NCI-H345 treated with DMSO at 0.1 percent for 48 hours (cell line): ENCODE measurements at regions not wholly inside any gene's neighbourhood (a gene's known extent, or its start where the extent isn't known, plus 50 kb on each side); places are given as distances from the start of the nearest gene placed in this dataset.
A peak's percentile ranks its signal among the peaks of the same experiment; 100 is the strongest.

Experiments
- DNase-seq: peaks from one replicate; lab custom pipeline; 2025; ENCODE audit not compliant: unreplicated experiment; lab: John Stamatoyannopoulos, UW

- DNase-seq = no peak
Observed at GRCh38 chr1:223445402-223445801, 52.2 kb downstream of the CCDC185 start.

GRCh38 chr1:223453902-223454301, 60.7 kb downstream of the CCDC185 start:
- DNase-seq = no peak

GRCh38 chr1:223454959-223455358, 61.7 kb downstream of the CCDC185 start:
- DNase-seq = no peak

- DNase-seq = peak; percentile 11
Observed at GRCh38 chr1:223455470-223455869, 62.3 kb downstream of the CCDC185 start.

- DNase-seq = no peak
Observed at GRCh38 chr1:223456747-223457146, 63.5 kb downstream of the CCDC185 start.

- DNase-seq = no peak
Observed at GRCh38 chr1:223460566-223461189, 67.5 kb downstream of the CCDC185 start.

- DNase-seq = no peak
Observed at GRCh38 chr1:223462047-223462630, 68.9 kb downstream of the CCDC185 start.

GRCh38 chr1:223462866-223463404, 69.7 kb downstream of the CCDC185 start:
- no peak for DNase-seq

GRCh38 chr1:223466151-223466550, 72.9 kb downstream of the CCDC185 start:
- DNase-seq = no peak

- DNase-seq = no peak
Observed at GRCh38 chr1:223471566-223471965, 78.4 kb downstream of the CCDC185 start.

GRCh38 chr1:223472057-223472456, 78.8 kb downstream of the CCDC185 start:
- DNase-seq = no peak

GRCh38 chr1:223473601-223474344, 80.6 kb downstream of the CCDC185 start:
- no peak for DNase-seq

GRCh38 chr1:223474804-223475203, 81.6 kb downstream of the CCDC185 start:
- DNase-seq = no peak

GRCh38 chr1:223477456-223477855, 84.2 kb downstream of the CCDC185 start:
- DNase-seq = no peak

GRCh38 chr1:223478606-223479005, 85.4 kb downstream of the CCDC185 start:
- DNase-seq = no peak

- no peak for DNase-seq
Observed at GRCh38 chr1:223479261-223479660, 86.0 kb downstream of the CCDC185 start.

GRCh38 chr1:223479718-223480425, 86.7 kb downstream of the CCDC185 start:
- DNase-seq = peak; percentile 75

- no peak for DNase-seq
Observed at GRCh38 chr1:223482132-223482531, 88.9 kb downstream of the CCDC185 start.

- DNase-seq = no peak
Observed at GRCh38 chr1:223482766-223483165, 89.6 kb downstream of the CCDC185 start.

GRCh38 chr1:223483511-223483910, 90.3 kb downstream of the CCDC185 start:
- DNase-seq = no peak

GRCh38 chr1:223486366-223486765, 93.2 kb downstream of the CCDC185 start:
- DNase-seq = no peak
